ENCODE measurements at regions not wholly inside any gene's neighbourhood (a gene's known extent, or its start where the extent isn't known, plus 50 kb on each side); places are given as distances from the start of the nearest gene placed in this dataset.

- H3K9me3 Mint-ChIP-seq, result no peaks in the 10 kb centered on the region
- POLR2A ChIA-PET, result interaction anchor here (0.7 kb wide), 1 partner anchor 68 kb away, joined by 3 read pairs; no protein-coding TSS in a partner anchor
- H3K27ac Mint-ChIP-seq, result no peak overlapping the region
- intact Hi-C loops (cut with micrococcal nuclease), result no loop called here
- H3K36me3 Mint-ChIP-seq (ENCODE audit: low read depth), result no peaks in the 10 kb centered on the region
- ATAC-seq (no peak), DNase-seq (no peak)
- CTCF ChIA-PET, result no interaction called here
- H3K4me1 Mint-ChIP-seq (ENCODE audit: low read depth), result no peaks in the 10 kb centered on the region
- TF ChIP-seq CTCF (IDR thresholded peaks at IDR 0.05), result no peak
- no peak overlapping the region for H3K4me3 Mint-ChIP-seq
- H3K27me3 Mint-ChIP-seq, result peaks cover 15% of the 10 kb centered on the region
These were observed 117.5 kb downstream of the TRIB2 start for GRCh38 chr2:12834239-12834638.

- intact Hi-C loops (cut with micrococcal nuclease), result no loop called here
- no peak overlapping the region for H3K27ac Mint-ChIP-seq
- no peaks in the 10 kb centered on the region for H3K9me3 Mint-ChIP-seq
- H3K4me3 Mint-ChIP-seq, result no peak overlapping the region
- no peak for TF ChIP-seq CTCF (IDR thresholded peaks at IDR 0.05)
- ATAC-seq (no peak), DNase-seq (no peak)
- H3K27me3 Mint-ChIP-seq, result peaks cover 23% of the 10 kb centered on the region
- ChIA-PET CTCF (no interaction called here), POLR2A (no interaction called here)
- no peaks in the 10 kb centered on the region for H3K36me3 Mint-ChIP-seq (ENCODE audit: low read depth)
- no peaks in the 10 kb centered on the region for H3K4me1 Mint-ChIP-seq (ENCODE audit: low read depth)
These were observed 119.0 kb downstream of the TRIB2 start for GRCh38 chr2:12835733-12836132.

GRCh38 chr2:12839339-12839738 lies 122.6 kb downstream of the TRIB2 start:
- DNase-seq (no peak), ATAC-seq (no peak)
- H3K27ac Mint-ChIP-seq, result no peak overlapping the region
- POLR2A ChIA-PET, result no interaction called here
- no peaks in the 10 kb centered on the region for H3K36me3 Mint-ChIP-seq (ENCODE audit: low read depth)
- intact Hi-C loops (cut with micrococcal nuclease), result no loop called here
- CTCF ChIA-PET, result interaction anchor here (1.2 kb wide), 1 partner anchor 168 kb away, joined by 3 read pairs; no protein-coding TSS in a partner anchor
- H3K4me3 Mint-ChIP-seq, result no peak overlapping the region
- H3K27me3 Mint-ChIP-seq, result peaks cover 29% of the 10 kb centered on the region
- TF ChIP-seq CTCF (IDR thresholded peaks at IDR 0.05), result no peak
- no peaks in the 10 kb centered on the region for H3K4me1 Mint-ChIP-seq (ENCODE audit: low read depth)
- H3K9me3 Mint-ChIP-seq, result no peaks in the 10 kb centered on the region

GRCh38 chr2:12841021-12841420 lies 124.3 kb downstream of the TRIB2 start:
- ChIA-PET POLR2A (no interaction called here), CTCF (interaction anchor here (0.9 kb wide), 1 partner anchor 33 kb away, joined by 3 read pairs; no protein-coding TSS in a partner anchor)
- no peak for TF ChIP-seq CTCF (IDR thresholded peaks at IDR 0.05)
- Mint-ChIP-seq H3K36me3 (ENCODE audit: low read depth) (no peaks in the 10 kb centered on the region), H3K27ac (no peak overlapping the region), H3K27me3 (peaks cover 24% of the 10 kb centered on the region), H3K4me3 (no peak overlapping the region), H3K9me3 (no peaks in the 10 kb centered on the region), H3K4me1 (ENCODE audit: low read depth) (no peaks in the 10 kb centered on the region)
- intact Hi-C loops (cut with micrococcal nuclease), result no loop called here
- no peak for DNase-seq
- no peak for ATAC-seq

GRCh38 chr2:12842917-12843316 lies 126.2 kb downstream of the TRIB2 start:
- DNase-seq (no peak), ATAC-seq (no peak)
- peaks cover 21% of the 10 kb centered on the region for H3K27me3 Mint-ChIP-seq
- ChIA-PET POLR2A (interaction anchor here (0.7 kb wide), 1 partner anchor 504 kb away, joined by 3 read pairs; no protein-coding TSS in a partner anchor), CTCF (interaction anchor here (1.2 kb wide), 1 partner anchor 121 kb away, joined by 3 read pairs; no protein-coding TSS in a partner anchor)
- no peaks in the 10 kb centered on the region for H3K36me3 Mint-ChIP-seq (ENCODE audit: low read depth)
- intact Hi-C loops (cut with micrococcal nuclease), result no loop called here
- no peaks in the 10 kb centered on the region for H3K4me1 Mint-ChIP-seq (ENCODE audit: low read depth)
- no peaks in the 10 kb centered on the region for H3K9me3 Mint-ChIP-seq
- H3K4me3 Mint-ChIP-seq, result no peak overlapping the region
- TF ChIP-seq CTCF (IDR thresholded peaks at IDR 0.05), result no peak
- H3K27ac Mint-ChIP-seq, result no peak overlapping the region

Data from activated CD8-positive, alpha-beta T cell treated with anti-CD3 and anti-CD28 coated beads for 36 hours (primary cell).